ENCODE measurements at regions not wholly inside any gene's neighbourhood (a gene's known extent, or its start where the extent isn't known, plus 50 kb on each side); places are given as distances from the start of the nearest gene placed in this dataset.

GRCh38 chr7:25347360-25348066 lies 119.2 kb upstream of the NPVF start:
- Histone ChIP-seq H3K9me3 (ENCODE audit: control insufficient read depth, low read length) (no peaks in the 10 kb centered on the region), H3K27me3 (ENCODE audit: control insufficient read depth, insufficient read depth, low read length) (no peaks in the 10 kb centered on the region), H3K27ac (no peak overlapping the region), H3K4me1 (no peaks in the 10 kb centered on the region), H3K79me2 (no peaks in the 10 kb centered on the region), H3K36me3 (ENCODE audit: control insufficient read depth, insufficient read depth, low read length) (no peaks in the 10 kb centered on the region), H2AFZ (no peak overlapping the region), H3K4me2 (ENCODE audit: low read length) (no peak overlapping the region), H3K9ac (no peak overlapping the region), H3K4me3 (ENCODE audit: low read depth, low read length) (no peak overlapping the region)
- TF ChIP-seq CTCF (IDR thresholded peaks at IDR 0.05): no peak

GRCh38 chr7:25348104-25348503 lies 119.8 kb upstream of the NPVF start:
- Histone ChIP-seq H3K4me2 (ENCODE audit: low read length) (no peak overlapping the region), H3K79me2 (no peaks in the 10 kb centered on the region), H2AFZ (no peak overlapping the region), H3K36me3 (ENCODE audit: control insufficient read depth, insufficient read depth, low read length) (no peaks in the 10 kb centered on the region), H3K9ac (no peak overlapping the region), H3K27me3 (ENCODE audit: control insufficient read depth, insufficient read depth, low read length) (no peaks in the 10 kb centered on the region), H3K4me3 (ENCODE audit: low read depth, low read length) (no peak overlapping the region), H3K4me1 (no peaks in the 10 kb centered on the region), H3K27ac (no peak overlapping the region), H3K9me3 (ENCODE audit: control insufficient read depth, low read length) (no peaks in the 10 kb centered on the region)
- no peak for TF ChIP-seq CTCF (IDR thresholded peaks at IDR 0.05)

- H3K9ac ChIP-seq: no peak overlapping the region
- H3K4me2 ChIP-seq (ENCODE audit: low read length): no peak overlapping the region
- no peaks in the 10 kb centered on the region for H3K4me1 ChIP-seq
- H3K27ac ChIP-seq: no peak overlapping the region
- H3K9me3 ChIP-seq (ENCODE audit: control insufficient read depth, low read length): no peaks in the 10 kb centered on the region
- no peaks in the 10 kb centered on the region for H3K36me3 ChIP-seq (ENCODE audit: control insufficient read depth, insufficient read depth, low read length)
- no peaks in the 10 kb centered on the region for H3K27me3 ChIP-seq (ENCODE audit: control insufficient read depth, insufficient read depth, low read length)
- TF ChIP-seq CTCF (IDR thresholded peaks at IDR 0.05): no peak
- H3K4me3 ChIP-seq (ENCODE audit: low read depth, low read length): no peak overlapping the region
- no peaks in the 10 kb centered on the region for H3K79me2 ChIP-seq
- no peak overlapping the region for H2AFZ ChIP-seq
Measured at GRCh38 chr7:25349283-25350017, 121.2 kb upstream of the NPVF start.

- no peaks in the 10 kb centered on the region for H3K27me3 ChIP-seq (ENCODE audit: control insufficient read depth, insufficient read depth, low read length)
- H3K4me1 ChIP-seq: no peaks in the 10 kb centered on the region
Measured at GRCh38 chr7:25350041-25350440, 121.8 kb upstream of the NPVF start.

More at GRCh38 chr7:25350041-25350440, 121.8 kb upstream of the NPVF start:
- no peaks in the 10 kb centered on the region for H3K9me3 ChIP-seq (ENCODE audit: control insufficient read depth, low read length)
- H3K9ac ChIP-seq: no peak overlapping the region
- no peak overlapping the region for H2AFZ ChIP-seq
- H3K27ac ChIP-seq: no peak overlapping the region
- H3K4me3 ChIP-seq (ENCODE audit: low read depth, low read length): no peak overlapping the region
- H3K36me3 ChIP-seq (ENCODE audit: control insufficient read depth, insufficient read depth, low read length): no peaks in the 10 kb centered on the region
- no peak overlapping the region for H3K4me2 ChIP-seq (ENCODE audit: low read length)
- H3K79me2 ChIP-seq: no peaks in the 10 kb centered on the region
- TF ChIP-seq CTCF (IDR thresholded peaks at IDR 0.05): no peak
